ENCODE measurements at regions not wholly inside any gene's neighbourhood (a gene's known extent, or its start where the extent isn't known, plus 50 kb on each side); places are given as distances from the start of the nearest gene placed in this dataset.

- TF ChIP-seq CTCF (IDR thresholded peaks at IDR 0.05; ENCODE audit: insufficient read depth, low read length, poor library complexity, severe bottlenecking) (no peak), EZH2phosphoT487 (conservative IDR thresholded peaks at IDR 0.05; ENCODE audit: low read length) (no peak)
Observed at GRCh38 chr2:61704364-61704763, 149.5 kb downstream of the FAM161A start.
